RWPE2 (cell line): ENCODE measurements at regions not wholly inside any gene's neighbourhood (a gene's known extent, or its start where the extent isn't known, plus 50 kb on each side); places are given as distances from the start of the nearest gene placed in this dataset.

Source experiments
- ATAC-seq: fragments of 200-7000 bp; cut with Tn5 transposase; 3 replicates; pipeline ENCODE4 v1.9.1; 2021; ENCODE audit warnings: low read depth
- DNase-seq: peaks from one replicate; pipeline ENCODE4 v3.0.0-alpha.2; 2020; ENCODE audit warnings: low spot score
- H3K27ac ChIP-seq: fragments of 450-650 bp; 2 replicates; pipeline ENCODE4 v1.5.1; 2017; ENCODE audit warnings: mild to moderate bottlenecking; ENCODE audit not compliant: poor library complexity, severe bottlenecking
- H3K27me3 ChIP-seq: fragments of 250-450 bp; sonication (Bioruptor Pico); 2 replicates; pipeline ENCODE4 v1.5.1; 2021; ENCODE audit warnings: mild to moderate bottlenecking, moderate library complexity; ENCODE audit not compliant: insufficient read depth, poor library complexity, severe bottlenecking
- H3K36me3 ChIP-seq: fragments of 250-450 bp; sonication (Bioruptor Pico); 2 replicates; pipeline ENCODE4 v1.5.1; 2020; ENCODE audit warnings: low read depth, mild to moderate bottlenecking, moderate library complexity
- H3K4me1 ChIP-seq: fragments of 250-450 bp; sonication (Bioruptor Pico); 2 replicates; pipeline ENCODE4 v1.5.1; 2021; ENCODE audit warnings: mild to moderate bottlenecking, moderate library complexity; ENCODE audit not compliant: insufficient read depth, poor library complexity, severe bottlenecking
- H3K4me3 ChIP-seq: fragments of 250-450 bp; sonication (Bioruptor Pico); 2 replicates; pipeline ENCODE4 v1.5.1; 2021; ENCODE audit warnings: mild to moderate bottlenecking, moderate library complexity; ENCODE audit not compliant: severe bottlenecking
- H3K9me3 ChIP-seq: fragments of 250-450 bp; sonication (Bioruptor Pico); 2 replicates; pipeline ENCODE4 v1.5.1; 2021; ENCODE audit warnings: mild to moderate bottlenecking, moderate library complexity; ENCODE audit not compliant: severe bottlenecking
- CTCF ChIP-seq: fragments of 450-650 bp; IDR thresholded peaks from one replicate; pipeline ENCODE4 v1.5.1; 2017; ENCODE audit warnings: mild to moderate bottlenecking, moderate library complexity; ENCODE audit not compliant: poor library complexity, severe bottlenecking

- Histone ChIP-seq H3K36me3 (no peaks in the 10 kb centered on the region), H3K4me3 (no peak overlapping the region), H3K27ac (no peak overlapping the region), H3K4me1 (no peaks in the 10 kb centered on the region), H3K27me3 (no peaks in the 10 kb centered on the region), H3K9me3 (no peaks in the 10 kb centered on the region)
- no peak for TF ChIP-seq CTCF
- ATAC-seq (no peak), DNase-seq (no peak)
Observed at GRCh38 chr2:7673853-7674252, 756.6 kb downstream of the RNF144A start.

GRCh38 chr2:7674606-7675005 is 757.4 kb downstream of the RNF144A start:
- ATAC-seq (no peak), DNase-seq (no peak)
- no peak overlapping the region for H3K4me3 ChIP-seq
- no peaks in the 10 kb centered on the region for H3K27me3 ChIP-seq
- no peaks in the 10 kb centered on the region for H3K9me3 ChIP-seq
- no peaks in the 10 kb centered on the region for H3K4me1 ChIP-seq
- no peak for TF ChIP-seq CTCF
- H3K36me3 ChIP-seq, result no peaks in the 10 kb centered on the region
- no peak overlapping the region for H3K27ac ChIP-seq

GRCh38 chr2:7676714-7677113 is 759.5 kb downstream of the RNF144A start:
- ATAC-seq (no peak; the same call in 2 of the 3 replicates), DNase-seq (no peak)
- no peak overlapping the region for H3K4me3 ChIP-seq
- no peaks in the 10 kb centered on the region for H3K27me3 ChIP-seq
- no peak overlapping the region for H3K27ac ChIP-seq
- no peaks in the 10 kb centered on the region for H3K36me3 ChIP-seq
- no peaks in the 10 kb centered on the region for H3K4me1 ChIP-seq
- no peaks in the 10 kb centered on the region for H3K9me3 ChIP-seq
- no peak for TF ChIP-seq CTCF

- Histone ChIP-seq H3K4me1 (peaks cover 3% of the 10 kb centered on the region), H3K4me3 (no peak overlapping the region), H3K27ac (no peak overlapping the region), H3K36me3 (no peaks in the 10 kb centered on the region), H3K27me3 (no peaks in the 10 kb centered on the region), H3K9me3 (no peaks in the 10 kb centered on the region)
- no peak for TF ChIP-seq CTCF
- no peak for DNase-seq
- ATAC-seq, result no peak
Observed at GRCh38 chr2:7681881-7682461, 764.8 kb downstream of the RNF144A start.

GRCh38 chr2:7683196-7683595 is 766.0 kb downstream of the RNF144A start:
- no peak overlapping the region for H3K27ac ChIP-seq
- ATAC-seq, result no peak
- no peaks in the 10 kb centered on the region for H3K27me3 ChIP-seq
- H3K9me3 ChIP-seq, result no peaks in the 10 kb centered on the region
- no peak for TF ChIP-seq CTCF
- DNase-seq, result no peak
- no peaks in the 10 kb centered on the region for H3K36me3 ChIP-seq
- H3K4me1 ChIP-seq, result peaks cover 3% of the 10 kb centered on the region
- H3K4me3 ChIP-seq, result no peak overlapping the region
